Activated CD4-positive, alpha-beta T cell treated with anti-CD3 and anti-CD28 coated beads, Interleukin-2, amount 50 U/mL, for 16 hours (primary cell): ENCODE measurements at regions not wholly inside any gene's neighbourhood (a gene's known extent, or its start where the extent isn't known, plus 50 kb on each side); places are given as distances from the start of the nearest gene placed in this dataset.
"Not testable (repeated sequence)": the region's sequence is repeated elsewhere in the genome, so short reads cannot be mapped to it uniquely, and the experiment has no call there.

Experiments
- DNase-seq: peaks from one replicate; pipeline ENCODE4 v3.0.0-alpha.2; 2020

DNA sequence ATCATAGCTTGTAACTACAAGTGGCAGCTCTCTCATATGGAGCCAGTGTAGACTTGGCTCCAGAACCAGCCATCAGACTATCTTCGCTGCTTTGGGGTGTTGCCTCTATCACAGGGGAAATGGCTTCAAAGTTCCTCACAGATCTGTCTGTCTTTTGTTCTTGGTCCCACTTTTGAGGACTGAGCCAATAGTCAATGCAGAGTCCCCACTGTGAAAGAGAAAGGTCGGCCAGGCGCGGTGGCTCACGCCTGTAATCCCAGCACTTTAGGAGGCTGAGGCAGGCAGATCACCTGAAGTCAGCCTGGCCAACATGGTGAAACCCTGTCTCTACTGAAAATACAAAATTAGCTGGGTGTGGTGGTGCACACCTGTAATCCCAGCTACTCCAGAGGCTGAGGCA is 86.9 kb upstream of the FZD7 start:
- DNase-seq, result not testable (repeated sequence)

DNA sequence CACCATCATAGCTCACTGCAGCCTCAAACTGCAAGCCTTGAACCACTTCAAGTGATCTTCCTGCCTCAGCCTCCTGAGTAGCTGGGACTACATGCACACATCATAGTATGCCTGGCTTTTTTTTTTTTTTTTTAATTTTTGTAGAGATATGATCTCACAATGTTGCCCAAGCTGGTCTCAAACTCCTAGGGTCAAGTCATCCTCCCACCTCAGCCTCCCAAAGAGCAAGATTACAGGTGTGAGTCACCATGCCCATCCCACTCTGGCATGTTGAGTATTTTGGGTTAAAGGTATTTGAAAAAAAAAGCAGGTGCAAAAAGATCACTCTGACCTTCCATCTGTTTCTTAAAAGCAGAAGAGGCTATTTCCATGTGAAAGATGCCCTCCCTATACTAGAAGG is 86.4 kb upstream of the FZD7 start:
- no peak for DNase-seq

- DNase-seq, result no peak
Measured at GRCh38 chr2:201949181-201949926, 84.3 kb upstream of the FZD7 start.

GRCh38 chr2:201949927-201950246 is 83.8 kb upstream of the FZD7 start:
- DNase-seq, result no peak

GRCh38 chr2:201950606-201951005 is 83.0 kb upstream of the FZD7 start:
- DNase-seq, result no peak

DNA sequence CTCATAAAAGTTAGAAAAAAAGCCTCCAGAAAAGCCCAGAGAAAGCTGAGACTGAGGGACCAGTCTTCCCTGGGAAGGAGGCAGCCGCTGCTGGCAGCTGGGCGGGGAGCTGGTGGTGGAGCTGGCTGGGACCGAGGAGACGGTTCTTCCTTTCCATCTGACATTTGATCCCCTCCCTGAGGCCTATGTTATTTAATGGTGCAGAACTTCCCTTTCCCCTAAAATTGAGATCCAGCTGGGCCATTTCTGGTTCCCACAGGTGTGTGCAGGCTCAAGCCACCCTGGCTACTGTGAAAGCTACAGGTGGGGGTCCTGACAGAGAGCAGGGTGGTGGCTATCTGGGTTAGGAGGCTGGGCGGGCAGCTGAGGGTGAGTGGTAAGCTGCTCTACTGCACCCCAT is 81.5 kb upstream of the FZD7 start:
- no peak for DNase-seq

DNA sequence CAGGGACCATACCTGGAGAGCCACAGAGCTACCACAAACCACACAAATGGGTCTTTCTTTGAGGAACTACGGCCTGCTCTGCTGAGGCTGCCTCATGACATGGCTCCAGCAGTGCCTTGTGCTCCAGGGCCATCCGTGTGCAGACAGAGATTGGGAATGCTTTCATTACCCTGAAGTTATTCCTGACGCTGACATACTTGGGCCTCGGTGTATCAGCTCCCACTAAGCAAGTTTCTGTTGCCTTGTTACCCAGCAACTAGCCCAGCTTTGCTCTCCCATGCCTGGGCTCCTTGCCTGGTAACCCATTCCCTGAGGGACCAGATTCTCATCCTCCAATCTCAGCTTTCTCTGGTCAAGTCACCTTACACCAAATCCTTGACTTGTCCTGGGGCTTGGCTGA is 80.3 kb upstream of the FZD7 start:
- DNase-seq, result no peak

DNA sequence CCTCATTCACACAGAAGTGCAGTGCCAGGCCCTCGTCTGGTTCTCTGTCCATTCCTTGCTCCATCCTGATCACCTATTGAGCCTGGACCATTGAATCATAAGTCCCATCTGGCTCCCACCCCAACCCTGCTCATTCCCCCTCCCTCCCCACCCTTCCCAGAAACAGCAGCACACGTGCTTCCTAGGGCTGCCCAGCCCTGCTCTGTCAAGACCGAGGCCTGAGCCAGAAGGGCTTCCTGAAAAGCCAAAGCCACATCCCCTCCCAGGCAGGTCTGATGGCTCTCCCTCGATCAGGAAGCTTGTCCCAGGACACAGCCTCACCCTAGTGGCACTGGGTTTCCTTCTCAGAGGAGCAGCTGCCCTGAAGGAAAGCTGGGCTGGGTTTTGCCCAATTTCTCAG is 79.8 kb upstream of the FZD7 start:
- DNase-seq, result no peak

GRCh38 chr2:201955231-201955630 is 78.4 kb upstream of the FZD7 start:
- no peak for DNase-seq

DNA sequence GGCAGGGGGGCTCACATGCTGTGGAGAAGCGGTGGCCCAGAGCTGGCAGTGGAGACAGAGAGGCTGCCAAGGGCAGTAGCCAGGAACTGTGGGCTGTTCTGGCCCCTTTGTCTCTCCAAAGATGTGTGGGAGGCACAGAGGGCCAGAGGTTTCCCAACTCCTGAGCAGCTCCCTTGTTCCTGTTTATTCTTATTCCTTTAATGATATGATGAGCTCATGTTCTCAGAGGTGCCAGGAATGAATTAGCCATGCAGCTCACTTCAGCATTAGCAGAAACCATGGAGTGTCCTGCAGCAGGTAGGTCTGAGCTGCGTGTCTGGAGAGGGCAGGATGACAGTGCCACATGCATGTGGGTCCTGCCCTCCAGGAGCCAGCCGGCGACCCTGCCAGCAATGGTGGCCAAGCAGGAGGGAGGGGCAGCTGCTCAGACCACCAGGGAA is 77.9 kb upstream of the FZD7 start:
- DNase-seq, result no peak

DNA sequence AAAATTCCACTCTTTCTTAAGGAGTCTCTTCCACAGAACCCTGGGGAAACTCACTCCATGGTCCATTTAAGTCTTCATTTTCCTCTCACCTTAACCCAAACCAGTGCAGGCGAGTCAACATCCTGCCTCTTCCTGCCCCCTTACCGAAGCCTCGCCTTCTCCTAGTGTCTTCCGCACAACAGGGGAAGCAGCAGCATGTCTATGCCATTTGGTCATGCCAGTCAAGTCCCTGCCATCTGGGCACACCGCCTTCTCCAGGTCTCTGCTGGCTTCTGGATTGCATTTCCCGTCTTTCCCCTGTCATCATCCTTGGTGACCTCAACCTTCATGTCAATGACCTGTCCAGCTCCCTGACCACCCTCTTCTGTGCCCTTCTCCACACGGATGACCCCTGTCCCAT is 77.3 kb upstream of the FZD7 start:
- DNase-seq, result no peak

DNA sequence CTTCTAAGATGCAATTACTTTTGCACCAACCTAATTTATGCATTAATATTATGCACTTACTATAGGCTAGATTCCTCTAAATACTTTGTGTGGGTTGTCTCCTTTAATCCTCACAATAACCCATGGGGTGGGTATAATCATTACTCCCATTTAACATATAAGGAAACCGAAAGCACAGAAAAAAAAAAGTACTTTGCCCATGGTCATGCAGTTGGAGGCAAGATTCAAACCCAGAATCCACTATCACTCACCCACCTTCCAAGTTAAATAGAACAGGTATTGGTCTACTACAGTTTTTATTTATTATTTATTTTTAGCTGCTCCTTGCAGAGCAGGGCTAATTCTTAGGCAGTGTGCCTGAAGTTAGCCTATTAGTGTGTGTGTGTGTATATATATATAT is 76.6 kb upstream of the FZD7 start:
- no peak for DNase-seq

- DNase-seq, result no peak
Measured at GRCh38 chr2:201959198-201959597, 74.5 kb upstream of the FZD7 start.

DNA sequence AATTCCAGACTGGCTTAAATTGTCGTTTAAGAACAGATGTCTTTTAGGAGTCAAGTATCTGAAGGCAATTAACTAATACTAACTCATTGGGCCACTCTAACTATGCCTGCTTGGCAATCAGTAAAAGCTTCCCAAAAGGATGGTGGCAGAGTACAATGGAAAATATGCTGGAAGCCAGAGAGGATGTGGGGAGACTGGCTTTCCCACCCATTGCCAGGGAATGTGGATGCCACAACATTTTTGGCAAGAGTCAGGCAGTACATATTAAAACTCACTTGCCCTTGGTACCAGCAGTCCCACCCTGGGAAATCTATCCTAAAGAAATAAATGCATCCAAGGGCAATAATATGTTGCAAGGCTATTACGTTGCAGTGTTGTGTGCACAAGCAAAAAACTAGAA is 74.0 kb upstream of the FZD7 start:
- DNase-seq, result no peak

DNA sequence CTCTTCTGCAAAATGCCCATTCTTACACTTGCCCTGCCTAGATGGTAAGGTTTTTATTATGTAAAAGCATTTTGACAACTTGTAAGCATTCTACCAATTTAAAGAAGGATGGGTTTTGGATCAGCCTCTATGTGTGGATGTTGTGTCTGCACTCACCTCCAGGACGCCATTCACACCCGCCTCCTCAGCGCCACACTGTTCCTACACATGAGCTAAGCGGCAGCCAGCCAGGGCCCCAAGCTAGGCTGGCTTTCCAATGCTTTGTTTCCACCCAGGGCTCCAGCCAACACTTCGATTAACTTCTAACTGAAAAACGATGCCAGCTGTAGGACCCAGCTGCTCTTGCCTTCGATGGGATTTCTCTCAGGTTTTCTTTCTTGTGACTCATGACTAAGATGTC is 73.3 kb upstream of the FZD7 start:
- no peak for DNase-seq

DNA sequence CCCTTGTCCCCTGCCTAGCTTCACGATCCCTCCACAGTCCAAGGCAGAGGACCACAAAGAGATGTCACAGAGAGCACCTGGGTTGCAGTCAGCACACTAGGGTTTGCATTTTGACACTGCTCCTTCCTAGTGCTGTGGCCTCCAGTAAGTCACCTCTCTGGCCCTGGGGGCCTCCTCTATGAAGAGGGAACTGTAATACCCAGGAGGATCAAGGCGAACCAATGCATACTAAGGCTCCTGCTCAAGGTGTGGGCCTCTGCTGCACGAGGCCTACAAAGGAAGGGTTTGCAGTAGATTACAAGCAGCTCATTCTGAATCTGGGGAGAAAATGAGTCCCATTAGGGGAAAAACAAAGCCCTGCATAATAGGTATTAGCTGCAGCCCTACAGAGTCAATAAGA is 72.3 kb upstream of the FZD7 start:
- DNase-seq, result no peak

DNA sequence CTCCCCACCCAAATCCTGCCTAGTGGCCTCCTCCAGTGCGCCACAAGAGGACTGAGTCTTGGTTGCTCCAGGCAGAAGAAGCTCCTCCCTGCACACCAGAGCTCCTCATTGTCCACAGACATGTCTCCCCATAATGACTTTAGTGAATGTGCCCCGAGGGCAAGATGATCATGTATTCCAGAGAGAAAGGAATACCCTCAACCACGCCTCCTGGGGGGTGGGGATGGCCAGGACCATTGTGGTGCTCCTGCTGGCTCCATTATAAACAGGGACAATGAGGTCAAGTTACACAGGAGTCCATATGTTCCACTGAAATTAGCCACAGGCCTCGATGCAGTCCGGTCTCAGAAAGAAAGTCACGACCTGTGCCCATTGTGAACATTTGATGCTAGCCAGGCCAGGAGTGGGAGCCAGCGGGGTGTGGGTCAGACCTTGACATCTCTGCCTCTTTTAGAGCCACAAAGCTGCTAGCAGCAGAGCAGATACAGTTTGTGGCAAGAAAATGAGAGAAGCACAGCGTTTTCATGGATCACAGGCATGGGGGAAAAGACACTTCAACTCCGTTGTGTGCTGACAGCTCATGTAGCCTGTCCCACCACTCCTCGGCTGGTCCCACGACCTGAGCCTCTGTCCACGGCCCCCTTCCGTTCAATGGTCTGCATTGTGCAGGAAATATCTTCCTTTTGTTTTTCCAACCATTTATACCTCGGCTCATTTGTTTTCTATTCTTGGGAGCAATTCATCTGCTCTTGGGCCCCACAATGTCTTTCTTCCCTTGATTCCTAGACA is 70.7 kb upstream of the FZD7 start:
- no peak for DNase-seq

DNA sequence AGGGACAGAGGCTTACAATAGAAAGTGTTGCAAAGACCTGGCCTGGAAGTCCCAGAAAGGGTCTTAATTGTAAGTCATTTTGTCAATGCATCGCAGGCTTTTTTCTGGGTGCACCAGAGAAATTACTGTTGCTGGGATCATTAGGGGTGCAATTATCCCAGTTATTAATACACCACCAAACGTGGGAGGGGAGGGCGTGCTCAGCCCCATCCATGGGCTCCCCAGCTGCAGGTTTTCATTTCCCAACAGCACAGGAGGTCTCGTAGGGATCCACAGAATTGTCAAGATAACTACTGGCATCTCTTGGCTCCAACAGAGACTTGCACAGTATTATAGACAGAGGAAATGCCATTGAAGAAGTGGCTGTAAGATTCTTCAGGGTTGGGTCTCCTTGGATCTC is 69.6 kb upstream of the FZD7 start:
- DNase-seq, result no peak

- DNase-seq, result peak; percentile 27
Measured at GRCh38 chr2:201964631-201965206, 68.9 kb upstream of the FZD7 start.

DNA sequence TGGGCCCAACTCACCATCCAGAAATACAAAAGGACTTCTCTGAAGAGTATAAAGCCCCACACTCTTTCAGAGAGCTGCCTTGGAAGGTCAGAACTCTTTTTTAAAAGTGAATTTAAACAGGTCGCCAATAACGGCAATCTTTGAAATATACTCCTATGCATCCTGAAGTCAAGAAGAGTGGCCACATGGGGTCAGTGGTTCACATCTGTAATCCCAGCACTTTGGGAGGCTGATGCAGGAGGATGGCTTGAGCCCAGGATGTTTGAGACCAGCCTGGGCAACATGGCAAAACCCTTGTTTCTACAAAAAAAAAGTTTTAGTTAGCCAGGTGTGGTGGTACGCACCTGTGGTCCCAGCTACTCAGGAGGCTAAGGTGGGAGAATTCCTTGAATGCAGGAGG is 68.1 kb upstream of the FZD7 start:
- DNase-seq, result no peak

DNA sequence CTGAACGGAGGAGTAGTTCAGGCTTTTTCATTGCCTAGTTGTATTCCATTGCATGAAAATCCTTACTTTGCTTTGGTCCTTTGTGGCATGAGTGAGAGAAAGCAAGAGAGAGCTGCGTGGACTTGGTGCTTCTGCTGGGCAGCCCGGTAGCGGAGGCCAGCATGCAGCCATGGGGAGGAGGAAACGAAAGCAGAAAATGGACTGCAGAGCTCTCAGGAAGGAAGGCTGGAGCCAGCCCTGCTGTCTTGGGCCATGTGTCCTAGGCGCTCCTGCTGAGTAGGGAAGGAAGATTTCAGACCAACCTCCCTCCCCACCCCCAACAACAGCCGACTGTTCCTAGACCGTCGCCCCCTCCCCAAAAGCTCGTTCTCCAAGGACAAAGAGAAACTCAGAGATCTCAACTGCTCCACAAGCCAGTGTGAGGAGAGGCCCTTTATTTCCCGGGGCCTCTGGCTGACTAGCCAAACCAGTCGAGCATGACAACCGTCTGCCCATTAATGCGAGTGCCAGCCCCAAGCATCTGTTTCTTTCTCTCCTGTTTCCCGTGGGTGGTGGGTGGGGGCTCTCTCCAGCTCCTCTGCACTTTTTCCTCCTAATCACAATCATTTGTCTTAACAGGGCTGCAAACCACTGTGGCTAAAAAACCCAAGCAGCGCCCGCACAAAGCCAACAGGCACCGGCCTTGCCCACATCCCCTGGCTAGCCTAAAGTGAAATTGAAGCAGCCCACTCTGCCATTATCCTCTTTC is 66.8 kb upstream of the FZD7 start:
- DNase-seq, result no peak

GRCh38 chr2:201968050-201968449 is 65.6 kb upstream of the FZD7 start:
- DNase-seq, result no peak

GRCh38 chr2:201968476-201968875 is 65.2 kb upstream of the FZD7 start:
- DNase-seq, result no peak
